SK-N-MC (cell line): ENCODE measurements at regions not wholly inside any gene's neighbourhood (a gene's known extent, or its start where the extent isn't known, plus 50 kb on each side); places are given as distances from the start of the nearest gene placed in this dataset.

Experiments used
- EZH2 ChIP-seq: fragments of 200-600 bp; sonication (generic); IDR thresholded peaks from one replicate; pipeline ENCODE4 v1.6.1; 2017; ENCODE audit warnings: antibody characterized with exemption
- POLR2AphosphoS5 ChIP-seq: IDR thresholded peaks from 2 replicates; pipeline ENCODE4 v1.6.1; 2012; ENCODE audit warnings: mild to moderate bottlenecking, low read depth, low read length, borderline replicate concordance

DNA sequence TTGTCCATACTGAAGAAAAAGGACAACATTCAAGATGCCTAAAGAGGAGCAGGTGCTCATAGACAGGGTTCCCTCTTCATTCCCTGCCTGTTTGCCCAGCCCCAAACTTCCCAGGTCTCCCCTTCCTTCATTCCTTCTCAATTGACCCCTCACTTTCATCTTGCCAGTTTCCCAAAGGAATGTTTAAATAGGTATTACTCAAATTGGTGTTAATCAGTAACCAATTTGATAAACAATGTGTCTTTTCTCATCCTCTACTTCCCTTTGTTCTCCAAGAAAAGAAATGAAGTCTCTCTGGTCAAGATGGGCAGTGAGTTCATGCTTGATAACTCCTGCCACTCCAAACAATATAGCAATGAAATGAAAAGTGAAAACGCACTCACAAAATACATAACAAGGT is 101.9 kb downstream of the TMPRSS5 start:
- no peak for TF ChIP-seq EZH2
- no peak for TF ChIP-seq POLR2AphosphoS5
